ENCODE measurements at regions not wholly inside any gene's neighbourhood (a gene's known extent, or its start where the extent isn't known, plus 50 kb on each side); places are given as distances from the start of the nearest gene placed in this dataset.

- Histone ChIP-seq H3K79me1 (ENCODE audit: low read depth, low read length) (no peaks in the 10 kb centered on the region), H3K23ac (ENCODE audit: low read depth, low read length, poor library complexity) (no peak overlapping the region), H2AFZ (ENCODE audit: low read length) (no peak overlapping the region), H3K14ac (ENCODE audit: low read length) (no peak overlapping the region), H3K4ac (ENCODE audit: low read length) (no peak overlapping the region), H2BK12ac (ENCODE audit: low read length) (no peak overlapping the region), H2BK15ac (ENCODE audit: low read length) (no peak overlapping the region), H3K4me3 (ENCODE audit: low read length in 2 of 2) (no peak overlapping the region), H2BK5ac (ENCODE audit: low read length) (no peak overlapping the region), H2AK5ac (ENCODE audit: low read depth, low read length) (no peak overlapping the region), H3K18ac (ENCODE audit: low read length) (no peak overlapping the region), H3K36me3 (replicated peaks in 1 of 2; ENCODE audit: control insufficient read depth in 2 of 2, insufficient read depth in 2 of 2, low read length in 2 of 2) (no peaks in the 10 kb centered on the region), H2BK120ac (ENCODE audit: low read depth, low read length) (no peak overlapping the region), H4K91ac (ENCODE audit: low read depth, low read length, poor library complexity) (no peak overlapping the region), H3K27ac (replicated peaks; ENCODE audit: low read length) (no peak overlapping the region), H3K27me3 (ENCODE audit: control insufficient read depth in 3 of 3, insufficient read depth in 3 of 3, low read depth in 1 of 3, low read length in 3 of 3) (peaks cover 0 to 3% (median 0%) of the 10 kb centered on the region in 3 experiments), H3K9ac (ENCODE audit: low read depth, low read length, poor library complexity) (no peak overlapping the region), H4K8ac (ENCODE audit: low read depth, low read length) (no peak overlapping the region), H3K9me3 (replicated peaks in 1 of 2; ENCODE audit: control insufficient read depth in 2 of 2, insufficient read depth in 1 of 2, low read depth in 1 of 2, low read length in 2 of 2) (no peaks in the 10 kb centered on the region), H3K4me1 (ENCODE audit: control insufficient read depth in 2 of 2, insufficient read depth in 1 of 2, low read depth in 1 of 2, low read length in 2 of 2) (peaks cover 0 to 2% of the 10 kb centered on the region in 2 donors), H3K4me2 (ENCODE audit: insufficient read depth, low read length, poor library complexity, severe bottlenecking) (no peak overlapping the region)
- WGBS, 2 donors (ENCODE audit: extremely low coverage in 2 of 2, insufficient read length in 2 of 2, insufficient replicate concordance in 1 of 2) = no CpG with 5 or more reads among the region's 13 CpGs
- DNase-seq (ENCODE audit: low spot score) = no peak
Observed at GRCh38 chr2:205857520-205858237, 175.4 kb downstream of the NRP2 start.

- H3K4me1 ChIP-seq (ENCODE audit: control insufficient read depth in 2 of 2, insufficient read depth in 1 of 2, low read depth in 1 of 2, low read length in 2 of 2) = no peaks in the 10 kb centered on the region
- no peak overlapping the region for H3K4ac ChIP-seq (ENCODE audit: low read length)
- H3K27ac ChIP-seq (replicated peaks; ENCODE audit: low read length) = no peak overlapping the region
- no peak overlapping the region for H4K8ac ChIP-seq (ENCODE audit: low read depth, low read length)
- no peak overlapping the region for H3K9ac ChIP-seq (ENCODE audit: low read depth, low read length, poor library complexity)
- no peaks in the 10 kb centered on the region for H3K9me3 ChIP-seq (replicated peaks in 1 of 2; ENCODE audit: control insufficient read depth in 2 of 2, insufficient read depth in 1 of 2, low read depth in 1 of 2, low read length in 2 of 2)
- no peak overlapping the region for H4K91ac ChIP-seq (ENCODE audit: low read depth, low read length, poor library complexity)
- no peak for DNase-seq (ENCODE audit: low spot score)
- H2BK5ac ChIP-seq (ENCODE audit: low read length) = no peak overlapping the region
- H3K79me1 ChIP-seq (ENCODE audit: low read depth, low read length) = no peaks in the 10 kb centered on the region
- H2BK12ac ChIP-seq (ENCODE audit: low read length) = no peak overlapping the region
- no peak overlapping the region for H3K4me2 ChIP-seq (ENCODE audit: insufficient read depth, low read length, poor library complexity, severe bottlenecking)
- WGBS, 2 donors (ENCODE audit: extremely low coverage in 2 of 2, insufficient read length in 2 of 2, insufficient replicate concordance in 1 of 2) = no CpG with 5 or more reads among the region's 3 CpGs
- H3K4me3 ChIP-seq (ENCODE audit: low read length in 2 of 2) = no peak overlapping the region
- H3K36me3 ChIP-seq (replicated peaks in 1 of 2; ENCODE audit: control insufficient read depth in 2 of 2, insufficient read depth in 2 of 2, low read length in 2 of 2) = no peaks in the 10 kb centered on the region
- no peak overlapping the region for H3K23ac ChIP-seq (ENCODE audit: low read depth, low read length, poor library complexity)
- peaks cover 0 to 4% (median 0%) of the 10 kb centered on the region in 3 experiments for H3K27me3 ChIP-seq (ENCODE audit: control insufficient read depth in 3 of 3, insufficient read depth in 3 of 3, low read depth in 1 of 3, low read length in 3 of 3)
- no peak overlapping the region for H2AFZ ChIP-seq (ENCODE audit: low read length)
- H3K14ac ChIP-seq (ENCODE audit: low read length) = no peak overlapping the region
- no peak overlapping the region for H2AK5ac ChIP-seq (ENCODE audit: low read depth, low read length)
- no peak overlapping the region for H3K18ac ChIP-seq (ENCODE audit: low read length)
- no peak overlapping the region for H2BK15ac ChIP-seq (ENCODE audit: low read length)
- H2BK120ac ChIP-seq (ENCODE audit: low read depth, low read length) = no peak overlapping the region
Observed at GRCh38 chr2:205852457-205852856, 170.2 kb downstream of the NRP2 start.

DNA sequence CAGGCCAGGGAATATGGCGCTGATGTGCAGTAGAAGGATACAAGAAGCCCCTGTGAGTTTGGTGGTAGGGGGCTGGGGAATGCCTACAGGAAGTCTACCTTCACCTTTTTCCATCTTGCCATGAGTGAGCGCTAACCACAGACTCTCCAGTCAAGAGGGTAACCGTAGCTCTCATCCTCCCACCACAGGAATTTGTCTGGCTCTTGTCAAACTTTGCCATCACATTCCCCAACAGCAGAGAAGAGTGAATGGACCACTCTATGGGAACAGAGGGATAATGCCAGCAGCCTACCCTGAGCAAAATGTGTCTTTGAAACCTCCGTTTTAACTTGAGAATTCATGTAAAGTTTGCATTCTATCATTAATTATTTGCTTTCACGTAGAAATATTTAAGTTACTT lies 168.3 kb downstream of the NRP2 start:
- H2AFZ ChIP-seq (ENCODE audit: low read length) = no peak overlapping the region
- H3K4ac ChIP-seq (ENCODE audit: low read length) = no peak overlapping the region
- no peak overlapping the region for H3K9ac ChIP-seq (ENCODE audit: low read depth, low read length, poor library complexity)
- H3K23ac ChIP-seq (ENCODE audit: low read depth, low read length, poor library complexity) = no peak overlapping the region
- DNase-seq (ENCODE audit: low spot score) = no peak
- H3K4me3 ChIP-seq (ENCODE audit: low read length in 2 of 2) = no peak overlapping the region
- no peaks in the 10 kb centered on the region for H3K9me3 ChIP-seq (replicated peaks in 1 of 2; ENCODE audit: control insufficient read depth in 2 of 2, insufficient read depth in 1 of 2, low read depth in 1 of 2, low read length in 2 of 2)
- H3K4me2 ChIP-seq (ENCODE audit: insufficient read depth, low read length, poor library complexity, severe bottlenecking) = no peak overlapping the region
- no peak overlapping the region for H2BK120ac ChIP-seq (ENCODE audit: low read depth, low read length)
- no peak overlapping the region for H2BK12ac ChIP-seq (ENCODE audit: low read length)
- H2BK5ac ChIP-seq (ENCODE audit: low read length) = no peak overlapping the region
- H3K79me1 ChIP-seq (ENCODE audit: low read depth, low read length) = no peaks in the 10 kb centered on the region
- no peak overlapping the region for H2AK5ac ChIP-seq (ENCODE audit: low read depth, low read length)
- H3K36me3 ChIP-seq (replicated peaks in 1 of 2; ENCODE audit: control insufficient read depth in 2 of 2, insufficient read depth in 2 of 2, low read length in 2 of 2) = no peaks in the 10 kb centered on the region
- H3K18ac ChIP-seq (ENCODE audit: low read length) = no peak overlapping the region
- no peak overlapping the region for H4K91ac ChIP-seq (ENCODE audit: low read depth, low read length, poor library complexity)
- no peak overlapping the region for H3K14ac ChIP-seq (ENCODE audit: low read length)
- WGBS, 2 donors (ENCODE audit: extremely low coverage in 2 of 2, insufficient read length in 2 of 2, insufficient replicate concordance in 1 of 2) = no CpG with 5 or more reads among the region's 5 CpGs
- H3K27me3 ChIP-seq (ENCODE audit: control insufficient read depth in 3 of 3, insufficient read depth in 3 of 3, low read depth in 1 of 3, low read length in 3 of 3) = peaks cover 0 to 4% (median 0%) of the 10 kb centered on the region in 3 experiments
- no peaks in the 10 kb centered on the region for H3K4me1 ChIP-seq (ENCODE audit: control insufficient read depth in 2 of 2, insufficient read depth in 1 of 2, low read depth in 1 of 2, low read length in 2 of 2)
- no peak overlapping the region for H2BK15ac ChIP-seq (ENCODE audit: low read length)
- no peak overlapping the region for H3K27ac ChIP-seq (replicated peaks; ENCODE audit: low read length)
- H4K8ac ChIP-seq (ENCODE audit: low read depth, low read length) = no peak overlapping the region

GRCh38 chr2:205850132-205850531 lies 167.8 kb downstream of the NRP2 start:
- no peak overlapping the region for H3K18ac ChIP-seq (ENCODE audit: low read length)
- H3K4me2 ChIP-seq (ENCODE audit: insufficient read depth, low read length, poor library complexity, severe bottlenecking) = no peak overlapping the region
- H2BK120ac ChIP-seq (ENCODE audit: low read depth, low read length) = no peak overlapping the region
- H3K36me3 ChIP-seq (replicated peaks in 1 of 2; ENCODE audit: control insufficient read depth in 2 of 2, insufficient read depth in 2 of 2, low read length in 2 of 2) = no peaks in the 10 kb centered on the region
- no peak overlapping the region for H4K8ac ChIP-seq (ENCODE audit: low read depth, low read length)
- H3K27ac ChIP-seq (replicated peaks; ENCODE audit: low read length) = no peak overlapping the region
- H3K9ac ChIP-seq (ENCODE audit: low read depth, low read length, poor library complexity) = no peak overlapping the region
- H2AK5ac ChIP-seq (ENCODE audit: low read depth, low read length) = no peak overlapping the region
- H3K79me1 ChIP-seq (ENCODE audit: low read depth, low read length) = no peaks in the 10 kb centered on the region
- WGBS, 2 donors (ENCODE audit: extremely low coverage in 2 of 2, insufficient read length in 2 of 2, insufficient replicate concordance in 1 of 2) = no CpG with 5 or more reads among the region's 5 CpGs
- peaks cover 0 to 4% (median 0%) of the 10 kb centered on the region in 3 experiments for H3K27me3 ChIP-seq (ENCODE audit: control insufficient read depth in 3 of 3, insufficient read depth in 3 of 3, low read depth in 1 of 3, low read length in 3 of 3)
- no peak overlapping the region for H2BK12ac ChIP-seq (ENCODE audit: low read length)
- no peak overlapping the region for H2AFZ ChIP-seq (ENCODE audit: low read length)
- no peak for DNase-seq (ENCODE audit: low spot score)
- H3K4me3 ChIP-seq (ENCODE audit: low read length in 2 of 2) = no peak overlapping the region
- H3K4ac ChIP-seq (ENCODE audit: low read length) = no peak overlapping the region
- H2BK15ac ChIP-seq (ENCODE audit: low read length) = no peak overlapping the region
- no peak overlapping the region for H2BK5ac ChIP-seq (ENCODE audit: low read length)
- H3K23ac ChIP-seq (ENCODE audit: low read depth, low read length, poor library complexity) = no peak overlapping the region
- H3K4me1 ChIP-seq (ENCODE audit: control insufficient read depth in 2 of 2, insufficient read depth in 1 of 2, low read depth in 1 of 2, low read length in 2 of 2) = no peaks in the 10 kb centered on the region
- no peak overlapping the region for H3K14ac ChIP-seq (ENCODE audit: low read length)
- no peaks in the 10 kb centered on the region for H3K9me3 ChIP-seq (replicated peaks in 1 of 2; ENCODE audit: control insufficient read depth in 2 of 2, insufficient read depth in 1 of 2, low read depth in 1 of 2, low read length in 2 of 2)
- no peak overlapping the region for H4K91ac ChIP-seq (ENCODE audit: low read depth, low read length, poor library complexity)

Measured in neuronal stem cell (in vitro differentiated cells).